ENCODE measurements at regions not wholly inside any gene's neighbourhood (a gene's known extent, or its start where the extent isn't known, plus 50 kb on each side); places are given as distances from the start of the nearest gene placed in this dataset.

GRCh38 chr2:194765723-194766122 lies 891.3 kb upstream of the SLC39A10 start:
- TF ChIP-seq CTCF (IDR thresholded peaks at IDR 0.05) = no peak
- no peak for TF ChIP-seq POLR2A (IDR thresholded peaks at IDR 0.05)
- TF ChIP-seq EP300 (IDR thresholded peaks at IDR 0.05) = no peak

Measured in sigmoid colon (tissue), 4 donors.